ENCODE measurements at regions not wholly inside any gene's neighbourhood (a gene's known extent, or its start where the extent isn't known, plus 50 kb on each side); places are given as distances from the start of the nearest gene placed in this dataset.
A peak's percentile ranks its signal among the peaks of the same experiment; 100 is the strongest.
"Not testable (repeated sequence)": the region's sequence is repeated elsewhere in the genome, so short reads cannot be mapped to it uniquely, and the experiment has no call there.

GRCh38 chr9:124116683-124117363 lies 105.3 kb downstream of the LHX2 start:
- no peak overlapping the region for H3K4me3 ChIP-seq
- H3K27ac ChIP-seq: no peak overlapping the region
- in situ Hi-C loops (cut with MboI; ENCODE audit: low pct_unique_long_range_greater_than_20kb in 2 of 9, low sequenced_read_pairs in 9 of 9, unreplicated experiment in 9 of 9): no loop called here
- WGBS, 10 experiments: 40 to 100% (median 86%) methylated on average over 2 to 9 of the region's 9 CpGs
- H3K4me1 ChIP-seq (replicated peaks in 1 of 2): no peaks in the 10 kb centered on the region
- no peak for ATAC-seq (replicated peaks in 6 of 8)

DNA sequence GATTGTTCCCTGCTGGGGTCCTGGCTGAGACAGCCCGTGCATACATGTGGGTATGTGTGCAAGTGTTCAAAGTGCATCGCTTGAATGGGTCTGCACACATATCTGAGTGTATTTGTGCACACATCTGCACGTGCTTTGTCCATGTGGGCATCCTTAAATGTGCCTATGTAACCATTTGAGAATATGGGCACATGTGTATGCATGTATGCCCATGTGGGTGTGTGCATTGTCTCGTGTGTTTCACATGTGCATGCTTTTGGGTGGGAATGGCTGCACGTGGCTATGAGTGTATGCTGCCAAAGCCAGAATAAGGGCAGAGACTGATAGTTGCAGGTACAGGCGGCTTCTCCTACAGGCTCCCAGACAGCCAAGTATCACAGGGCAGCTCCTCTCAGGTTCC lies 107.3 kb downstream of the LHX2 start:
- in situ Hi-C loops (cut with MboI; ENCODE audit: low pct_unique_long_range_greater_than_20kb in 2 of 9, low sequenced_read_pairs in 9 of 9, unreplicated experiment in 9 of 9): no loop called here
- 0 to 80% (median 40%) methylated on average over 1 to 4 of the region's 6 CpGs; no CpG with 5 or more reads in 1 of the 10 experiments for WGBS, 10 experiments
- H3K27ac ChIP-seq: no peak overlapping the region
- ATAC-seq (replicated peaks in 6 of 8): no peak
- no peak overlapping the region for H3K4me3 ChIP-seq
- no peaks in the 10 kb centered on the region for H3K4me1 ChIP-seq (replicated peaks in 1 of 2)

DNA sequence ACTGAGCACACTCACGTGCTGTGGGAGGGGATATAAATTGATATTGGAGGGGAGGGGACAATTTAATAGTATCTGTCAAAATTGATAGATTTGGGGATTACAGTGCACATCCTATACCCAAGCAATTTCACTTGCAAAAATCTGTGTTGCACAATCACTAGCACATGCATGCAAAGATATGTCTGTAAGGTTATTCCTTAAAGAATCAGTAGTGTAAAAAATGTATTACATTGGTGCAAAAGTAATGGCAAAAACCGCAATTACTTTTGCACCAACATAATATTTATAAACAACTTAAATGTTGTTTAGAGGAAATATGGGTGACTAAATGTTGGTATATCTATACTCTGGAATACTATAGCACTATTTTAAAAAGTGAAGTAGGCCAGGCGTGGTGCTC lies 108.7 kb downstream of the LHX2 start:
- ATAC-seq (replicated peaks in 6 of 8): no peak
- H3K4me1 ChIP-seq (replicated peaks in 1 of 2): peaks cover 0 to 2% of the 10 kb centered on the region in 2 donors
- in situ Hi-C loops (cut with MboI; ENCODE audit: low pct_unique_long_range_greater_than_20kb in 2 of 9, low sequenced_read_pairs in 9 of 9, unreplicated experiment in 9 of 9): no loop called here
- no peak overlapping the region for H3K27ac ChIP-seq
- H3K4me3 ChIP-seq: no peak overlapping the region
- WGBS, 10 experiments: 0 to 83% (median 61%) methylated on average over 1 to 3 of the region's 3 CpGs; no CpG with 5 or more reads in 2 of the 10 experiments

DNA sequence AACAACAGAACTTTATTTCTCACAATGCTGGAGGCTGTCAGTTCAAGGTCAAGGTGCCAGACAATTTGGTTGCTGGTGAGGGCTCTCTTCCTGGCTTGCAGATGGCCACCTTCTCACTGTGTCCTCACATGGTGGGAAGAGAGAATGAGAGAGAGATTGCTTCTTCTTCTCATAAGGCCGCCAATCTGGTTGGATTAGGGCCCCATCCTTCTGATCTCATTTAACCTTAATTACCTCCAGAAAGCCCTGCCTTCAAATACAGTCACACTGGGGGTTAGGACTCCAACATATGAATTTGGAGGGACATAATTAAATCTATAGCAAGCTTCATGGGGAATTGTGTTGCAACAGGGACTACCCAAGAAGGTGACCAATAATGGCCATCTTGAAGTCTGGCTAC lies 110.2 kb downstream of the LHX2 start:
- H3K4me3 ChIP-seq: no peak overlapping the region
- ATAC-seq (replicated peaks in 6 of 8): no peak
- 71 to 100% (median 80%) methylated on average over 1 of the region's 1 CpG; no CpG with 5 or more reads in 6 of the 10 experiments for whole genome bisulfite sequencing, 10 experiments
- H3K27ac ChIP-seq: no peak overlapping the region
- in situ Hi-C loops (cut with MboI; ENCODE audit: low pct_unique_long_range_greater_than_20kb in 2 of 9, low sequenced_read_pairs in 9 of 9, unreplicated experiment in 9 of 9): no loop called here
- peaks cover 0 to 4% of the 10 kb centered on the region in 2 donors for H3K4me1 ChIP-seq (replicated peaks in 1 of 2)

- Histone ChIP-seq H3K4me3 (no peak overlapping the region), H3K27ac (no peak overlapping the region), H3K4me1 (replicated peaks in 1 of 2) (peaks cover 0 to 4% of the 10 kb centered on the region in 2 donors)
- in situ Hi-C loops (cut with MboI; ENCODE audit: low pct_unique_long_range_greater_than_20kb in 2 of 9, low sequenced_read_pairs in 9 of 9, unreplicated experiment in 9 of 9): no loop called here
- no peak for ATAC-seq (replicated peaks in 6 of 8)
- 20 to 100% (median 86%) methylated on average over 1 of the region's 1 CpG; no CpG with 5 or more reads in 5 of the 10 experiments for WGBS, 10 experiments
Observed at GRCh38 chr9:124122321-124122720, 110.8 kb downstream of the LHX2 start.

- Histone ChIP-seq H3K4me3 (no peak overlapping the region), H3K27ac (no peak overlapping the region), H3K4me1 (replicated peaks in 1 of 2) (peaks cover 0 to 4% of the 10 kb centered on the region in 2 donors)
- 0 to 88% (median 33%) methylated on average over 1 to 3 of the region's 3 CpGs; no CpG with 5 or more reads in 5 of the 10 experiments for WGBS, 10 experiments
- in situ Hi-C loops (cut with MboI; ENCODE audit: low pct_unique_long_range_greater_than_20kb in 2 of 9, low sequenced_read_pairs in 9 of 9, unreplicated experiment in 9 of 9): no loop called here
- peak in 2 of 8 experiments; percentile 51 to 53 for ATAC-seq (replicated peaks in 6 of 8)
Observed at GRCh38 chr9:124122813-124123462, 111.4 kb downstream of the LHX2 start.

GRCh38 chr9:124123621-124124020 lies 112.1 kb downstream of the LHX2 start:
- 89 to 100% (median 94%) methylated on average over 1 of the region's 1 CpG; no CpG with 5 or more reads in 6 of the 10 experiments for WGBS, 10 experiments
- H3K4me1 ChIP-seq (replicated peaks in 1 of 2); in situ Hi-C loops (cut with MboI; ENCODE audit: low pct_unique_long_range_greater_than_20kb in 2 of 9, low sequenced_read_pairs in 9 of 9, unreplicated experiment in 9 of 9); ATAC-seq (replicated peaks in 6 of 8); H3K27ac ChIP-seq; H3K4me3 ChIP-seq: not testable (repeated sequence)

GRCh38 chr9:124124729-124125650 lies 113.4 kb downstream of the LHX2 start:
- Histone ChIP-seq H3K4me3 (no peak overlapping the region), H3K4me1 (replicated peaks in 1 of 2) (peaks cover 0 to 4% of the 10 kb centered on the region in 2 donors), H3K27ac (no peak overlapping the region)
- in situ Hi-C loops (cut with MboI; ENCODE audit: low pct_unique_long_range_greater_than_20kb in 2 of 9, low sequenced_read_pairs in 9 of 9, unreplicated experiment in 9 of 9): loop anchor here in 3 of 9 experiments (25.0 kb wide), 2 partner anchors 88 to 187 kb away; no protein-coding TSS in a partner anchor
- peak in 5 of 8 experiments; percentile 15 to 57 (median 46) for ATAC-seq (replicated peaks in 6 of 8)
- 20 to 100% (median 80%) methylated on average over 1 to 13 of the region's 19 CpGs; no CpG with 5 or more reads in 3 of the 10 experiments for WGBS, 10 experiments

- in situ Hi-C loops (cut with MboI; ENCODE audit: low pct_unique_long_range_greater_than_20kb in 2 of 9, low sequenced_read_pairs in 9 of 9, unreplicated experiment in 9 of 9): loop anchor here in 3 of 9 experiments (25.0 kb wide), 2 partner anchors 88 to 187 kb away; no protein-coding TSS in a partner anchor
- H3K27ac ChIP-seq: no peak overlapping the region
- H3K4me3 ChIP-seq: no peak overlapping the region
- WGBS, 10 experiments: 0 to 55% (median 5%) methylated on average over 1 to 7 of the region's 12 CpGs; no CpG with 5 or more reads in 6 of the 10 experiments
- peak in 5 of 8 experiments; percentile 62 to 86 (median 82) for ATAC-seq (replicated peaks in 6 of 8)
- peaks cover 0 to 4% of the 10 kb centered on the region in 2 donors for H3K4me1 ChIP-seq (replicated peaks in 1 of 2)
Observed at GRCh38 chr9:124125651-124125977, 114.0 kb downstream of the LHX2 start.

DNA sequence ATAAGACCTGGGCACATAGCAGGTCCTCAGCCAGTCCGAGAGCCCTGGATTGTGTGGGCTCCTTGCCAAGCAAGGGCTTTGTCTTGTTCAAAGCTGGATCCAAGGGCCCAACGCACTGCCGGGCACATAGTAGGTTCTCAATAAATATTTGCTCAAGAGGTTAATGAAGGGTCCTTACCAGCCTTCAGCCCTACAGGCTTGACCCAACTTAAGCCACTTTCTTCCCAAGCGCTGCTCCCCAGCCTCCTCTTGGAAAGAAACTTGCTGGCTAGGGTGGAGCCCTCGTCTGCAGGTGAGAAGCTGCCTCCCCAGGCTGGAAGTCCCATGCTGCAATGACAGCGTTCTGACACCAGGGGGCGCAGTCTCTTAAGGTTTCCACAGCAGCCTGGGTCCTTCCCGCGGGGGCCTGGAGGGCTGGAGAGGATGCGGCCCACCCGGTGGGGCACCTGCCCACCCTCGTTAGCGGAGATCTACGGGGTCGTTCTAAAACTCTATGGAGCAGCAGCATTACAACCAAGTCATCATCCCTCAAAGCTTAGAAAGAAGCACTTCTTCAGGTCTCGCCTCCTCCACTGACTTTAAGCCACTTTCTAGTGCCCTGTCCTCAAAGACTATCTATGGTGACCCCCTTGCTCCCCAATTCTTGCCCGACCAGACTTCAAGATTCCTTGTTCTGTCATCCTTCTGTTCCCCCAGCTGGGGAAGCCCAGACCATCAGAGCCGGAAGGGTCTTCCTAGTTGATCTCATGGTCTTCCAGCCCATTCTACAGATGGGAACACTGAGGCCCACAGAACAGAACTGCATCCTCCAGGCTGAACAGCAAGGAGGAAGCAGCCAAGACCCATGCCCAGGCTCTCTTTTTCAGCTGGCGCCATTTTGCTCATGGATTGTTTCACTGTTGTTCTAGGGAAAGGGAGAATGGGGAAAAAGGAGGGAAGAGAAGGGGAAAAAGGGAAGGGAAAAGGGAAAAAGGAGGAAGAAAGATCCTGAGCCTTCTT lies 115.4 kb downstream of the LHX2 start:
- peak in 3 of 8 experiments; percentile 57 to 78 (median 58) for ATAC-seq (replicated peaks in 6 of 8)
- in situ Hi-C loops (cut with MboI; ENCODE audit: low pct_unique_long_range_greater_than_20kb in 2 of 9, low sequenced_read_pairs in 9 of 9, unreplicated experiment in 9 of 9): loop anchor here in 3 of 9 experiments (25.0 kb wide), 2 partner anchors 90 to 185 kb away; no protein-coding TSS in a partner anchor
- peaks cover 0 to 4% of the 10 kb centered on the region in 2 donors for H3K4me1 ChIP-seq (replicated peaks in 1 of 2)
- no peak overlapping the region for H3K27ac ChIP-seq
- 0 to 100% (median 58%) methylated on average over 1 to 8 of the region's 19 CpGs for WGBS, 10 experiments
- H3K4me3 ChIP-seq: no peak overlapping the region

GRCh38 chr9:124128568-124129166 lies 117.1 kb downstream of the LHX2 start:
- no peak overlapping the region for H3K27ac ChIP-seq
- WGBS, 10 experiments: 20 to 80% (median 75%) methylated on average over 2 to 11 of the region's 12 CpGs; no CpG with 5 or more reads in 1 of the 10 experiments
- no peak overlapping the region for H3K4me3 ChIP-seq
- in situ Hi-C loops (cut with MboI; ENCODE audit: low pct_unique_long_range_greater_than_20kb in 2 of 9, low sequenced_read_pairs in 9 of 9, unreplicated experiment in 9 of 9): loop anchor here in 3 of 9 experiments (25.0 kb wide), 2 partner anchors 91 to 184 kb away; no protein-coding TSS in a partner anchor
- H3K4me1 ChIP-seq (replicated peaks in 1 of 2): peaks cover 0 to 4% of the 10 kb centered on the region in 2 donors
- ATAC-seq (replicated peaks in 6 of 8): no peak

All from motor neuron (in vitro differentiated cells).